GM19238 (cell line): ENCODE measurements at regions not wholly inside any gene's neighbourhood (a gene's known extent, or its start where the extent isn't known, plus 50 kb on each side); places are given as distances from the start of the nearest gene placed in this dataset.
"Not testable (repeated sequence)": the region's sequence is repeated elsewhere in the genome, so short reads cannot be mapped to it uniquely, and the experiment has no call there.

Experiments used
- DNase-seq: peaks from one replicate; pipeline ENCODE4 v3.0.0; 2011; ENCODE audit warnings: low spot score; ENCODE audit not compliant: insufficient read length

DNA sequence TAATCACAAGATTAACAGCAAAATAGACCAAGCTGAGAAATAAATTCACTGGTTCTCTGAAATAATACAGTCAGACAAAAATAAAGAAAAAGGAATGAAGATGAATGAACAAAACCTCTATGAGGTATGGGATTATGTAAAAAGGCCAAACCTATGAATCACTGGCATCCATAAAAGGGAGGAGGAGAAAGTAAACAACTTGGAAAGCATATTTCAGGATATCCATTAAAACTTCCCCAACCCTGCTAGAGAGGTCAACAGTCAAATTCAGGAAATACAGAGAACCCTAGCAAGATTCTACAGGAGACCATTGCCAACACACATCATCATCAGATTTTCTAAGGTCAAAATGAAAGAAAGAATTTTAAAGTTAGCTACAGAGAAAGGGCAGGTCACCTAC, 649.7 kb upstream of the CBLB start:
- no peak for DNase-seq

DNA sequence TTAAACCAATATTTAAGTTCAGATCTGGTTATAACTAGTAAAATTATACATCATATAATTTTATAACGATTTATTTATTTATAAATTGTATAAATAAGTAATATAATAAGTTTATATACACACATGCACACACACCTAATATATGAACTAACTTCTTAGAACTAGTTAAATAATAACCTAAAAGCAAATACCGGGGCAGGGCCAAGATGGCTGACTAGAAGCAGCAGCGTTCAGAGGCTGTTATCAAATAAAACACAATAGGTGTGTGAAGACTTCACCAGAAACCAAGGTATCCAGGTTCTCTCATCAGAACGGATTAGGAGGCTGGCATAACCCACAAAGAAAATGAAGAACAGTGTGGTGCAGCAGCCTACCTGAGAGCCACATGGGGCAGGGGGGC, 653.6 kb upstream of the CBLB start:
- DNase-seq: no peak

- no peak for DNase-seq
Measured at GRCh38 chr3:106528932-106529331, 660.1 kb upstream of the CBLB start.

GRCh38 chr3:106529738-106530137, 660.9 kb upstream of the CBLB start:
- DNase-seq: no peak

DNA sequence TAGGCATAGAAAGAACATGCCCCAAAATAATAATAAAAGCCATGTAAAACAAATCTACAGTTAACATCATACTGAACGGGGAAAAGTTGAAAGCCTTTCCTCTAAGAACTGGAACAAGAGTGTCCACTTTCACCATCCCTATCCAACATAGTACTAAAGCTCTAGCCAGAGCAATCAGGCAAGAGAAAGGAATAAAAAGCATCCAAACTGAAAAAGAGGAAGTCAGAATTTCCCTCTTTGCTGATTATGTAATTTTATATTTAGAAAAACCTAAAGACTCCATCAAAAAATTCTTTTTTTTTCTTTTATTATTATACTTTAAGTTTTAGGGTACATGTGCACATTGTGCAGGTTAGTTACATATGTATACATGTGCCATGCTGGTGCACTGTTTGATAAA, 661.6 kb upstream of the CBLB start:
- DNase-seq: no peak

- DNase-seq: not testable (repeated sequence)
Measured at GRCh38 chr3:106531771-106532329, 663.0 kb upstream of the CBLB start.

DNA sequence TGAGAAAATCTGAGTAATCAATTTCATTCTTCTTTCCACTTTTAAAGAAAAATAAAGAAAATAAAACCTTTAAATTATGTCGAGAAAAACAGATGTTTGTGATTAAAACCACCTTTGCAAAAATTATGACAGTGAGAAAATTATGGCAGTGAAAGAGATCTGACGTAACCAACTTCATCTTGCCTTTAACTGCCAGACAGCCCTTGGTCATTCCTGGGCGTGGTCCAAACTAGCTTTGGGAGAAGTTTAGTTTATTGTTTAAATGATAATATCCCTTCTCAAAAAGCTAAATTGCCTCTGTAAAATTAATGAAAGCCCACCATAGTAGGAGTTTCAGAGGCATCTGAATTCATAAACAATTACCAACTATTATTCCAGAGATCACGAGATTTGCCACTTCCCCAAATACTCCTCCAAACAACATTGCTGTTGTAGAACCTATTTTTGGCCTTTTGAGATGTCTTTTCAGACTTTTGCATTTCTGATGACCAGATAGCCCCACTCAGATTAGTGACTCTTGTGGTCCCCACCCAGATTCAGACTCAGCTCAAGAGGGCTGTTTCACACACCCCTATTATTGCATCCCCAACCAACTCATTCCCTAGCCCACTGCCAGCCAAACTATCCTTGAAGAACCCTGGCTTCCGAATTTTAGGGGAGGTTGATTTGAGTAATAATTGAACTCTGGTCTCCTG, 664.4 kb upstream of the CBLB start:
- no peak for DNase-seq

DNA sequence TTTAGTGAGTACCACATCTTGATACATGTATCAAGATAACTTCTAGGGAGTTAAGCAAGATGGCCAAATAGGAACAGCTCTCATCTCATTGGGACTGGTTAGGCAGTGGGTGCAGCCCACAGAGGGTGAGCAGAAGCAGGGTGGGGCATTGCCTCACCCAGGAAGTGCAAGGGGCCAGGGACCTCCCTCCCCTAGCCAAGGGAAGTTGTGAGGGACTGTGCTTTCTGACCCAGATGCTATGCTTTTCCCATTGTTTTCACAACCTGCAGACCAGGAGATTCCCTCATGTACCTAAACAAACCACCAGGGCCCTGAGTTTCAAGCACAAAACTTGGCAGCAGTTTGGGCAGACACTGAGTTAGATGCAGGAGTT, 665.0 kb upstream of the CBLB start:
- no peak for DNase-seq

- DNase-seq: no peak
Measured at GRCh38 chr3:106534206-106534605, 665.4 kb upstream of the CBLB start.

DNA sequence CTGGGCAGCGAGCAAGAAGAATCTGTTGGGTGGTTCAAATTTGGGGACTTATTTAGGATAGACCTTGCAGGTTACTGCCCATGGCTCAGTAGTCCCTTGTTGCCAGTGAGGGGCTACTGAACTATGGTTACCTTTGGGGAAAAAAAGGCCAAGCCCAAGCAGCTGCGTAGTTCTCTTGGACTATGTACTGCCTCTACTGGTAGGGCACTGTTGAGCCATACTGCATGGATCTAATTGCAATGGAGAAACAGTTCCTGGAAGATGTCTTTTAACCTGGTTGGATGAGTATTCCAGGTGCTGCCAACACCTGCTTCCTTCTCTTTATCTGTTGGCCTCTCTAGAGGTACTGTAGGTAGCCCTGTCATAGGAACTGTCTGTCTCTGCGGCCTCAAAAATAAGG, 671.9 kb upstream of the CBLB start:
- DNase-seq: no peak

- no peak for DNase-seq
Measured at GRCh38 chr3:106542101-106542769, 673.4 kb upstream of the CBLB start.

- no peak for DNase-seq
Measured at GRCh38 chr3:106552351-106553043, 683.7 kb upstream of the CBLB start.

DNA sequence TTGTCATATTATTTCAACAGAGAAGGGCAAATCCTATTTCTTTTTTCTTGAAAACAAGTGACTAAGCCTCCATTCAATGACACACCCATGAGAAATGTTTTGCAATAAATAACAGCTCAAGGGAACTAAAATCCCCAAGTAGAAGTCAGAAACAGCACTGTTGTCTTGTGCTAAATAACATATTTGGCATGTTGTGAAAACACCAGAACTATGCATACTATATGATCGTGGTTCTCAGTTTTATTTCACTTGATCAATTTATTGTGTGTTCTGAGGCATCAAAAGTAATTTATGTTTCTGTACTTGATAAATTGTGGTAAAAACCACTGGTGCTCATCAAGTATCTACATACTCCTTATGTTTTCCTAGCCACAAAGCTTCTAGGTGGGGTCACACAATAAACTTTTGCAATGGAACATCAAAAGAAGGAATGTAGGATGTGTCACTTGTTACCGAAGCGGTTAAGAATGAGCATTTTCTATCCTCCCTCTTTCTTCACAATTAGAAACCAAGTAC, 691.7 kb upstream of the CBLB start:
- no peak for DNase-seq

GRCh38 chr3:106566277-106566676, 697.5 kb upstream of the CBLB start:
- no peak for DNase-seq

- DNase-seq: no peak
Measured at GRCh38 chr3:106570426-106570825, 701.6 kb upstream of the CBLB start.

DNA sequence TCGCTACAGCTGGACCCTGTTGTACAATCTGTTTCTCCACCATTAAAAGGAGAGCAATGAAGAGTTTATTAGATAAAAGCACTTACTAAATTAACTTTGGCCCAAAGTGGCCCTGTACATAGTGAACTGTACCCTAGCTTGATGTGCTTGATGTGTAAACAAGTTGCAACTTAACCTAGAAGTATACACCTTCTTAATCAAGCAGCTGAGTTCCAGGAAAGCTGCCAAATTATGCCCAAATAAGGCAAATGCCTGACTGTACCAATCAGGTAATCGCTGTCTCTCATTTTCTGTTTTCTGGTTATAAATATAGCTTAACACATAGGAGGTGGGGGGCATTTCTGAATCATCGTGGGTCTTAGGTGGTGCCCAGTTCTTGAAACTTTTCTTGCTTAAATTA, 704.8 kb upstream of the CBLB start:
- no peak for DNase-seq

GRCh38 chr3:106575029-106575428, 706.2 kb upstream of the CBLB start:
- DNase-seq: no peak

DNA sequence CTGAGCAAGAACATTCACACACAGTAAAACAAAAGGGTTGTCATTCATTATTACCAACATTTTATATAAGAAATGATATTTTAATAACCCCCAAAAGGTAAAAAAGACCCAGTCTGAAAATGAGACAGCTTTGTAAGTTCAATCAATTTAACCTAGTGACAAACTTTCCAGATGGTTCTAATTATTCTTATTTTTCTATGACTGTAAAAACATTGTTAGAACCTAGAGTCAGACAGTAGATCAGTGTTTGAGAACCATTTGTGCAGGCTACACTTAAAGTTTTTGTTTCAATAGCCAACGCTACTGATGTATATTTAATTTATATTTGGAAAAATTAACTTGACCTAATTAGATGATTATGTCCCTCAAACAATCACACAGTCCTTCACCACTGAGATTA, 708.4 kb upstream of the CBLB start:
- DNase-seq: no peak

DNA sequence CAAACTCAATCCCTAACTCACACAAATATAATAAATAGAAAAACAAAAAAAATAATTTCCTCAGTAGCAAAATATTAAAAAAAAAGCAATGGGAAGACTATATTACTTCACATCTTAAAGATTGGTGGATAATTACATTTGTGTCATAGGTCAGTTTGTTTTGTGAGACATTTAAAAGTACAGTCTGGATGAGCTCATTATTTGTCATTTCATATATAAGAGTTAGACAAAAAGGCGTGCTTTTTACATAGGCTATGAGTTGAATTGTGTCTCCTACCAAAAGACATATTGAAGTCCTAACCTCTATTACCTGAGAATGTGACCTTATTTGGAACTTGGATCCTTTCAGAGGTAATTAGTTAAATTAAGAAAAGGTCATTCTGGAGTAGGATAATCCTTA, 710.1 kb upstream of the CBLB start:
- DNase-seq: no peak

- no peak for DNase-seq
Measured at GRCh38 chr3:106582151-106582550, 713.3 kb upstream of the CBLB start.

DNA sequence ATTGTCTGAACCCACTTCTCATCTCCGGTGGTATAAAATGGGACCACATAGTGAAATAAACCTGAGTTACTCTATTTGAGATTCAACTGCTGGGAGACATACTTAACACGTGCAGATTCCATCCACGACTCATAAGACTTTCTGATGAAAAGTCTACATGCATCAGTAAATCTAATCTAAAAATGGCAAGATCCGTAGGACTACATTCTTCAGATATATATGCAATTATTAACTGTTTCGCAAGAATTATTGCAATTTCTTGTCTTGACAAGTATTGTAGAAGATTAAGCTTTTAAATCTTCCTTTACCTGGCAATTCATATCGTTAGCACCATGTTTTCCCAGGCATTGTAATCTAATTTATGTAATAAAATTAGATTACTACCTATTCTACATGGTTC, 718.7 kb upstream of the CBLB start:
- DNase-seq: no peak

GRCh38 chr3:106588739-106589138, 719.9 kb upstream of the CBLB start:
- DNase-seq: no peak
